ENCODE measurements at regions not wholly inside any gene's neighbourhood (a gene's known extent, or its start where the extent isn't known, plus 50 kb on each side); places are given as distances from the start of the nearest gene placed in this dataset.

DNA sequence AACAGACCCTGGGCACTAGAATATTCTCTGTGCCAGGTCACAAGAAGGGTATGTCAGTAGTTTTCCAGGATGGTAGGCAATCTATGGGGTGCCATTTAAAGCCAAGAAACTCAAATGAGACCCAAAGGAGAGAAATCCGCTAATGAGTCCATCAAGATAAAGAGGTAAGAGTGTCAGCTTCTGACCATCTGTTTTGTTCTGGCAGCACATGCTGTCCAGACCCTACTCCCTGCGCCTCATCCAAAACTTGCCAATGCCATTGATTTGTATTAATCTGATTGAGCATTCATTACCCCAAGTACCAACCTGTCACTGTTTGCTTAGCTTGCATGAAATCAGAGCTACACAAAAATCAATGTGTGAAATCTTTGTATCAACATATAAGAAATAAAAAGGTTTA is 229.0 kb downstream of the BLID start:
- TF ChIP-seq, protein P1, sequence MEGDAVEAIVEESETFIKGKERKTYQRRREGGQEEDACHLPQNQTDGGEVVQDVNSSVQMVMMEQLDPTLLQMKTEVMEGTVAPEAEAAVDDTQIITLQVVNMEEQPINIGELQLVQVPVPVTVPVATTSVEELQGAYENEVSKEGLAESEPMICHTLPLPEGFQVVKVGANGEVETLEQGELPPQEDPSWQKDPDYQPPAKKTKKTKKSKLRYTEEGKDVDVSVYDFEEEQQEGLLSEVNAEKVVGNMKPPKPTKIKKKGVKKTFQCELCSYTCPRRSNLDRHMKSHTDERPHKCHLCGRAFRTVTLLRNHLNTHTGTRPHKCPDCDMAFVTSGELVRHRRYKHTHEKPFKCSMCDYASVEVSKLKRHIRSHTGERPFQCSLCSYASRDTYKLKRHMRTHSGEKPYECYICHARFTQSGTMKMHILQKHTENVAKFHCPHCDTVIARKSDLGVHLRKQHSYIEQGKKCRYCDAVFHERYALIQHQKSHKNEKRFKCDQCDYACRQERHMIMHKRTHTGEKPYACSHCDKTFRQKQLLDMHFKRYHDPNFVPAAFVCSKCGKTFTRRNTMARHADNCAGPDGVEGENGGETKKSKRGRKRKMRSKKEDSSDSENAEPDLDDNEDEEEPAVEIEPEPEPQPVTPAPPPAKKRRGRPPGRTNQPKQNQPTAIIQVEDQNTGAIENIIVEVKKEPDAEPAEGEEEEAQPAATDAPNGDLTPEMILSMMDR (IDR thresholded peaks at IDR 0.05) = no peak
- TF ChIP-seq ZFX (IDR thresholded peaks at IDR 0.05; ENCODE audit: borderline replicate concordance) = no peak

All from 22Rv1 (cell line).